HG02678 (cell line): ENCODE measurements at regions not wholly inside any gene's neighbourhood (a gene's known extent, or its start where the extent isn't known, plus 50 kb on each side); places are given as distances from the start of the nearest gene placed in this dataset.
"Not testable (repeated sequence)": the region's sequence is repeated elsewhere in the genome, so short reads cannot be mapped to it uniquely, and the experiment has no call there.

Experiments
- ATAC-seq: cut with Tn5 transposase; IDR thresholded peaks from one replicate; pipeline ENCODE4 v1.9.1; 2021; ENCODE audit warnings: mild to moderate bottlenecking, moderate library complexity; ENCODE audit not compliant: unreplicated experiment

- ATAC-seq, result no peak
Measured at GRCh38 chr1:99496067-99496466, 149.8 kb upstream of the PALMD start.

- no peak for ATAC-seq
Measured at GRCh38 chr1:99497690-99498089, 148.2 kb upstream of the PALMD start.

GRCh38 chr1:99500541-99500940, 145.4 kb upstream of the PALMD start:
- no peak for ATAC-seq

- ATAC-seq, result no peak
Measured at GRCh38 chr1:99501871-99502270, 144.0 kb upstream of the PALMD start.

GRCh38 chr1:99502400-99502799, 143.5 kb upstream of the PALMD start:
- ATAC-seq, result no peak

- no peak for ATAC-seq
Measured at GRCh38 chr1:99503276-99503747, 142.6 kb upstream of the PALMD start.

- ATAC-seq, result no peak
Measured at GRCh38 chr1:99504287-99504686, 141.6 kb upstream of the PALMD start.

- no peak for ATAC-seq
Measured at GRCh38 chr1:99506631-99507030, 139.3 kb upstream of the PALMD start.

GRCh38 chr1:99507446-99507845, 138.5 kb upstream of the PALMD start:
- not testable (repeated sequence) for ATAC-seq

- no peak for ATAC-seq
Measured at GRCh38 chr1:99507906-99508732, 137.8 kb upstream of the PALMD start.

- not testable (repeated sequence) for ATAC-seq
Measured at GRCh38 chr1:99508733-99509445, 137.0 kb upstream of the PALMD start.

- not testable (repeated sequence) for ATAC-seq
Measured at GRCh38 chr1:99514823-99515552, 130.9 kb upstream of the PALMD start.

GRCh38 chr1:99516141-99516540, 129.8 kb upstream of the PALMD start:
- no peak for ATAC-seq

- ATAC-seq, result no peak
Measured at GRCh38 chr1:99520121-99520520, 125.8 kb upstream of the PALMD start.

GRCh38 chr1:99525331-99525730, 120.6 kb upstream of the PALMD start:
- no peak for ATAC-seq

GRCh38 chr1:99527078-99527477, 118.8 kb upstream of the PALMD start:
- ATAC-seq, result no peak

GRCh38 chr1:99527545-99527944, 118.4 kb upstream of the PALMD start:
- no peak for ATAC-seq

GRCh38 chr1:99529002-99529401, 116.9 kb upstream of the PALMD start:
- ATAC-seq, result no peak

GRCh38 chr1:99531578-99532275, 114.2 kb upstream of the PALMD start:
- no peak for ATAC-seq

GRCh38 chr1:99532276-99532580, 113.7 kb upstream of the PALMD start:
- no peak for ATAC-seq
